OCI-LY1 (cell line): ENCODE measurements at regions not wholly inside any gene's neighbourhood (a gene's known extent, or its start where the extent isn't known, plus 50 kb on each side); places are given as distances from the start of the nearest gene placed in this dataset.

ENCODE experiments used
- EZH2 ChIP-seq: fragments of 200-600 bp; sonication (generic), shearing (Covaris generic); IDR thresholded peaks from 2 replicates; pipeline ENCODE4 v1.8.0; 2017; ENCODE audit warnings: borderline replicate concordance, mixed run types, mild to moderate bottlenecking, antibody characterized with exemption, low read length, moderate library complexity, mixed read lengths
- TF ChIP-seq, protein P1 (sequence below): fragments of 200-600 bp; sonication (generic), shearing (Covaris generic); IDR thresholded peaks from 2 replicates; pipeline ENCODE4 v1.5.1; 2017; ENCODE audit warnings: mild to moderate bottlenecking, antibody characterized with exemption, low read length, moderate library complexity, mixed read lengths

DNA sequence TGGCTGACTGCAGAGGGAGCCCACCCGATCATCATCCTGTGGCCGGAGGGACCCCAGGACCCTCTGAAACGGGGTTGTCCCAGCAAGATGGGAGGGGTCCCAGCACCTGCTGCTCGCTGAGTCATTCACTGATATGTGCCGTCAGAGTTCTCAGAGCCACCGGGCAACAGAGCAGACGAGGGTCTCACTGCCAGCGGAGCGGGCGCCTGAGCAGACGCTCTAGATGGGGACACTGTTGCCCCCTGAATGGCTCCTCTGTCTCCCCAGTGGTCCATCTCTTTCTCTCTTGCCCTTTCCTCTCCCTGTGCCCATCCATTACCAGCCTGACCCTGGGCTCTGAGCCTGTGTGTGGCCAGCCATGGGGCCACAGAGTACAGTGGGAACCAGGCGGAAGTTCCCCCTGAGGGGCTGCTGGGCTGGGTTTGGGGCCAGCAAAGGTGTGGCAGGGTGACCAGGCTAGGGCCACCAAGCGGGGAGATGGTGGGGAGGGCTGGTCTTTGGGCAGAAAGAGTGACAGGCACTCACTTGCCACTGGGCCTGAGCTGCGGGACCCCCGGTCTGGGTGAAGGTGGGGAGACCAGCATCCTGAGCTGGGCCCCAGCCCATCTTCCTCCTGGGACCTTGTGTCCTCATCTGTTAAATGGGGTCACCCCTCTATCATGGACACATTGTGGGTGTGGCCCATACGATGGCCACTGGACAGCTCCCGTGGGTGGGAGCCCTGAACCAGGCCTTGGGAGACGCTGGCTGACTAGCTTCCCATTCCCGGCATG lies 90.9 kb downstream of the HMX1 start:
- TF ChIP-seq, protein P1, sequence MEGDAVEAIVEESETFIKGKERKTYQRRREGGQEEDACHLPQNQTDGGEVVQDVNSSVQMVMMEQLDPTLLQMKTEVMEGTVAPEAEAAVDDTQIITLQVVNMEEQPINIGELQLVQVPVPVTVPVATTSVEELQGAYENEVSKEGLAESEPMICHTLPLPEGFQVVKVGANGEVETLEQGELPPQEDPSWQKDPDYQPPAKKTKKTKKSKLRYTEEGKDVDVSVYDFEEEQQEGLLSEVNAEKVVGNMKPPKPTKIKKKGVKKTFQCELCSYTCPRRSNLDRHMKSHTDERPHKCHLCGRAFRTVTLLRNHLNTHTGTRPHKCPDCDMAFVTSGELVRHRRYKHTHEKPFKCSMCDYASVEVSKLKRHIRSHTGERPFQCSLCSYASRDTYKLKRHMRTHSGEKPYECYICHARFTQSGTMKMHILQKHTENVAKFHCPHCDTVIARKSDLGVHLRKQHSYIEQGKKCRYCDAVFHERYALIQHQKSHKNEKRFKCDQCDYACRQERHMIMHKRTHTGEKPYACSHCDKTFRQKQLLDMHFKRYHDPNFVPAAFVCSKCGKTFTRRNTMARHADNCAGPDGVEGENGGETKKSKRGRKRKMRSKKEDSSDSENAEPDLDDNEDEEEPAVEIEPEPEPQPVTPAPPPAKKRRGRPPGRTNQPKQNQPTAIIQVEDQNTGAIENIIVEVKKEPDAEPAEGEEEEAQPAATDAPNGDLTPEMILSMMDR, result no peak
- no peak for TF ChIP-seq EZH2
